Neural crest cell (in vitro differentiated cells): ENCODE measurements at regions not wholly inside any gene's neighbourhood (a gene's known extent, or its start where the extent isn't known, plus 50 kb on each side); places are given as distances from the start of the nearest gene placed in this dataset.

ENCODE experiments used
- DNase-seq: peaks from one replicate; pipeline ENCODE4 v3.0.0; 2021; ENCODE audit warnings: low read depth, mixed read lengths, low spot score
- H3K27ac Mint-ChIP-seq: one replicate; pipeline ENCODE4 v1.8.0; 2021; ENCODE audit warnings: mild to moderate bottlenecking, mixed read lengths; ENCODE audit not compliant: unreplicated experiment
- H3K27me3 Mint-ChIP-seq: 2 replicates; pipeline ENCODE4 v1.8.0; 2021; ENCODE audit warnings: low read depth, mild to moderate bottlenecking, mixed read lengths
- H3K36me3 Mint-ChIP-seq: 2 replicates; pipeline ENCODE4 v1.8.0; 2021; ENCODE audit warnings: low read depth, mild to moderate bottlenecking, mixed read lengths
- H3K4me1 Mint-ChIP-seq: 2 replicates; pipeline ENCODE4 v1.8.0; 2021; ENCODE audit warnings: mixed read lengths
- H3K4me3 Mint-ChIP-seq: one replicate; pipeline ENCODE4 v1.8.0; 2021; ENCODE audit warnings: mild to moderate bottlenecking, mixed read lengths
- H3K9me3 Mint-ChIP-seq: 2 replicates; pipeline ENCODE4 v1.8.0; 2021; ENCODE audit warnings: mixed read lengths
- CTCF ChIP-seq: fragments of 200-600 bp; sonication (generic); conservative IDR thresholded peaks from 2 replicates; pipeline ENCODE4 v1.5.0; 2021; ENCODE audit warnings: antibody characterized with exemption, mild to moderate bottlenecking

DNA sequence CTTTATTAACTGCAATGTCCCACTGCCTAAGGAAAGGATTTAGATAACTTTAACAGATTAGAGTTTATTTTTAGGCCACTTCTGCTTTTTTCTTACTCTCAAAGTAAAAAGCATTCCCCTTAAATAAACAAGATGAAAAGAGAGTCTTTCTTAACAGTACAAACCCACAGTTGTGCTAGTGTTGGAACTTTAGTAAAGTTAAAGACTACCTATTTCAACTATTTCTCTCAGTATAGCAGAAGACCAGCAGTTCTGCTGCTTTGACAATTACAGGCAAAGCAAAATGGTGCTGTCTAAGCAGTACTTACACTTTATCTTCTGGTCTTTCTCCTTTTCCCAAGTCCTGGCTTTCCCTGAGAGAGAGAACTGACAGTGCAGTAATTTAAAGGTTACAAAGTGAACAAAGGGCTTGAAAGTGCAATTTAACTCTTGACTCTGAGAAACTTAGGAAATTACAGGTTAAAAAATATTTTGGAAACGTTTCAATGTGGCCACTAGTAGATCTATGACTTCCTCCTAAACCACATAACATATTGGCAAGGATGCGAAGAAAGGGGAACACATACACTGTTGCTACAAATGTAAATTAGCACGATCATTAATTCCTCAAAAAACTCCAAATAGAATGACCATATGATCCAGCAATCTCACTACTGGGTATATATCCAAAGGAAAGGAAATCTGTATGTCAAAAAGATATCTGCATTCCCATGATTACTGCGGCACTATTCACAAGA, 135.4 kb upstream of the POGK start:
- Mint-ChIP-seq H3K27ac (no peak overlapping the region), H3K9me3 (no peaks in the 10 kb centered on the region), H3K27me3 (peaks cover 2% of the 10 kb centered on the region), H3K4me3 (no peak overlapping the region), H3K4me1 (no peaks in the 10 kb centered on the region), H3K36me3 (no peaks in the 10 kb centered on the region)
- no peak for TF ChIP-seq CTCF
- DNase-seq = no peak

DNA sequence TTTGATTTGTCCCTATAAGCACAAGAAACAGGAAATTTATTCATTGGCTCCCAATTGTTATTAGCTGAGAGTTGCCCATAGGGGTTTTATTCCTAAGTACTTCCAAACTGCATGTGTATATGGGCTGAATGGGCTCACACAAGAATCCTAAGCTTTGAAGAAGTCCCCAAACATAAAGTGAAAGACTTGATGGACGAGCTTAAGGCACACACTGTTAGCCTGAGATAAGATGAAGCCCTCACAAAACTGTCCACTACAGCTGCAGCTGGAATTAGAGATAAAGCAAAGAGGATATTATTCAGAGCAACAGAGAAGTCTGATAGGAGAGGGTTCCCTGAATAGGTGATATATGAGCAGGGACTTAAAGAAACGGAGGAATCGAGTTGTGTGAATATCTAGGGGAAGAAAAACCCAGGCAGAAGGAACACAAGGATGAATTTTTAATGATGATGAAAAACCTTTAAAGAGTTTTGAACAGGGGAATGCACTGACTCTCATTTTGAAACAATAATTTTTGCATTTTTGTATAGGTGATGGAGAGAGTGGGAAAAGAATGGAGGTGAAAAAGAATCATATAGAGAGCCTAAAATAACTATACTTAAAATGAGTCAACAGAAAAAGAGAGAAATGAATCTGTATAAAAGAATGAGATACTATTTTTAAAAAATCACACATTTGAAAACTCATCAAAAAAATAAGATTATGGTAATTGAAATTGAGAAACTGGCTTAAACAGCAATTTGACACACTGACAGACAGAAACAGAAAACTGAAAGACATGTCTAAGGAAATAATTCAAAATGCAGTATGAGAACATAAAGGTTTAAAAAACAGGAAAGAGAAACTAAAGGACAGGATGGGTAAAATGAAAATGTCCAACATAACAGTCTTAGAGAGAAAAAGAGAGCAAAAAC, 133.6 kb upstream of the POGK start:
- Mint-ChIP-seq H3K27me3 (peaks cover 2% of the 10 kb centered on the region), H3K4me1 (no peaks in the 10 kb centered on the region), H3K9me3 (no peaks in the 10 kb centered on the region), H3K36me3 (no peaks in the 10 kb centered on the region), H3K4me3 (no peak overlapping the region), H3K27ac (no peak overlapping the region)
- no peak for TF ChIP-seq CTCF
- DNase-seq = no peak

DNA sequence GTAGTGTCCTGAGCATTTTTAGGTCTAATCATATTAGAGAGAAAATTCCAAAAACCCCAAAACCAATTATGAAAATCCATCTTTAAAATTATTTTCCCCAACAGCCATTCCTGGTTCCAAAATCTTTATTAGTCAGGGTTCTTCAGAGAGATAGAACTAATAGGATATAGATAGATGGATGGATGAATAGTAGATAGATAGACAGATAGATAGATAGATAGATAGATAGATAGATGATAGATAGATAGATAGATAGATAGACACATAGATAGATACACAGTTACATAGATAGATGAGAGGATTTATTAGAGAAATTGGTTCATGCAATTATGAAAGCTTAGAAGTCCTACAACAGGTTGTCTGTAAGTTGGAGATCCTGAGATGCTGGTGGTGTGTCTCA, 122.7 kb upstream of the POGK start:
- no peak overlapping the region for H3K27ac Mint-ChIP-seq
- peaks cover 3% of the 10 kb centered on the region for H3K9me3 Mint-ChIP-seq
- no peaks in the 10 kb centered on the region for H3K4me1 Mint-ChIP-seq
- no peak overlapping the region for H3K4me3 Mint-ChIP-seq
- no peaks in the 10 kb centered on the region for H3K27me3 Mint-ChIP-seq
- DNase-seq = no peak
- peaks cover 5% of the 10 kb centered on the region for H3K36me3 Mint-ChIP-seq
- TF ChIP-seq CTCF = no peak

GRCh38 chr1:166721145-166721544, 118.1 kb upstream of the POGK start:
- Mint-ChIP-seq H3K36me3 (peaks cover 5% of the 10 kb centered on the region), H3K4me3 (no peak overlapping the region), H3K27ac (no peak overlapping the region), H3K9me3 (peaks cover 14% of the 10 kb centered on the region), H3K4me1 (no peaks in the 10 kb centered on the region), H3K27me3 (no peaks in the 10 kb centered on the region)
- no peak for TF ChIP-seq CTCF
- no peak for DNase-seq

- no peak for DNase-seq
- H3K9me3 Mint-ChIP-seq = peaks cover 28% of the 10 kb centered on the region
- TF ChIP-seq CTCF = no peak
- no peak overlapping the region for H3K4me3 Mint-ChIP-seq
- H3K4me1 Mint-ChIP-seq = no peaks in the 10 kb centered on the region
- no peaks in the 10 kb centered on the region for H3K27me3 Mint-ChIP-seq
- no peak overlapping the region for H3K27ac Mint-ChIP-seq
- H3K36me3 Mint-ChIP-seq = no peaks in the 10 kb centered on the region
Measured at GRCh38 chr1:166730299-166730888, 108.9 kb upstream of the POGK start.
